Ramos (cell line): ENCODE measurements at regions not wholly inside any gene's neighbourhood (a gene's known extent, or its start where the extent isn't known, plus 50 kb on each side); places are given as distances from the start of the nearest gene placed in this dataset.

Experiments used
- in situ Hi-C: fragments of 300-500 bp; cut with MboI; formaldehyde crosslinking; loops from one replicate; pipeline ENCODE4 v1.14.3; 2022; ENCODE audit warnings: low sequenced_read_pairs; ENCODE audit not compliant: unreplicated experiment

GRCh38 chr4:42327323-42327722 is 70.0 kb upstream of the SHISA3 start:
- in situ Hi-C loops, result no loop called here

GRCh38 chr4:42328978-42329377 is 68.3 kb upstream of the SHISA3 start:
- in situ Hi-C loops, result no loop called here

- in situ Hi-C loops, result no loop called here
These were observed 67.9 kb upstream of the SHISA3 start for GRCh38 chr4:42329421-42329820.

- in situ Hi-C loops, result no loop called here
These were observed 67.2 kb upstream of the SHISA3 start for GRCh38 chr4:42330002-42330592.

- in situ Hi-C loops, result no loop called here
These were observed 66.2 kb upstream of the SHISA3 start for GRCh38 chr4:42331040-42331439.

- in situ Hi-C loops, result no loop called here
These were observed 65.3 kb upstream of the SHISA3 start for GRCh38 chr4:42331914-42332368.

GRCh38 chr4:42339935-42340406 is 57.3 kb upstream of the SHISA3 start:
- in situ Hi-C loops, result no loop called here

GRCh38 chr4:42341518-42342026 is 55.7 kb upstream of the SHISA3 start:
- in situ Hi-C loops, result no loop called here

- in situ Hi-C loops, result no loop called here
These were observed 54.8 kb upstream of the SHISA3 start for GRCh38 chr4:42342459-42342858.

- in situ Hi-C loops, result no loop called here
These were observed 53.0 kb upstream of the SHISA3 start for GRCh38 chr4:42344309-42344708.

GRCh38 chr4:42344749-42345148 is 52.5 kb upstream of the SHISA3 start:
- in situ Hi-C loops, result no loop called here

GRCh38 chr4:42345962-42346544 is 51.2 kb upstream of the SHISA3 start:
- in situ Hi-C loops, result no loop called here

- in situ Hi-C loops, result no loop called here
These were observed 50.2 kb upstream of the SHISA3 start for GRCh38 chr4:42347076-42347475.
